NCI-H2196 (cell line): ENCODE measurements at regions not wholly inside any gene's neighbourhood (a gene's known extent, or its start where the extent isn't known, plus 50 kb on each side); places are given as distances from the start of the nearest gene placed in this dataset.
"Not testable (repeated sequence)": the region's sequence is repeated elsewhere in the genome, so short reads cannot be mapped to it uniquely, and the experiment has no call there.

Experiments used
- DNase-seq: peaks from one replicate; lab custom pipeline; 2025; ENCODE audit not compliant: unreplicated experiment; lab: John Stamatoyannopoulos, UW

GRCh38 chr2:58721912-58722591 lies 480.9 kb upstream of the FANCL start:
- no peak for DNase-seq

- DNase-seq: no peak
These were observed 479.9 kb upstream of the FANCL start for GRCh38 chr2:58720770-58721697.

- DNase-seq: no peak
These were observed 479.1 kb upstream of the FANCL start for GRCh38 chr2:58720033-58720769.

- DNase-seq: no peak
These were observed 474.2 kb upstream of the FANCL start for GRCh38 chr2:58715344-58715743.

GRCh38 chr2:58714238-58714637 lies 473.1 kb upstream of the FANCL start:
- DNase-seq: no peak

- DNase-seq: no peak
These were observed 469.7 kb upstream of the FANCL start for GRCh38 chr2:58710795-58711279.

GRCh38 chr2:58709687-58710354 lies 468.7 kb upstream of the FANCL start:
- no peak for DNase-seq

GRCh38 chr2:58709274-58709673 lies 468.1 kb upstream of the FANCL start:
- no peak for DNase-seq

- no peak for DNase-seq
These were observed 467.4 kb upstream of the FANCL start for GRCh38 chr2:58708565-58708964.

- DNase-seq: no peak
These were observed 461.3 kb upstream of the FANCL start for GRCh38 chr2:58702302-58702885.

GRCh38 chr2:58701688-58702301 lies 460.7 kb upstream of the FANCL start:
- DNase-seq: no peak

GRCh38 chr2:58700591-58700990 lies 459.5 kb upstream of the FANCL start:
- no peak for DNase-seq

GRCh38 chr2:58699411-58699810 lies 458.3 kb upstream of the FANCL start:
- DNase-seq: no peak

- DNase-seq: no peak
These were observed 457.5 kb upstream of the FANCL start for GRCh38 chr2:58698620-58699019.

- not testable (repeated sequence) for DNase-seq
These were observed 453.0 kb upstream of the FANCL start for GRCh38 chr2:58694114-58694513.

GRCh38 chr2:58691041-58691440 lies 449.9 kb upstream of the FANCL start:
- DNase-seq: not testable (repeated sequence)

- DNase-seq: no peak
These were observed 447.7 kb upstream of the FANCL start for GRCh38 chr2:58688813-58689212.

- DNase-seq: no peak
These were observed 445.7 kb upstream of the FANCL start for GRCh38 chr2:58686776-58687175.

- DNase-seq: no peak
These were observed 439.7 kb upstream of the FANCL start for GRCh38 chr2:58680755-58681310.

- no peak for DNase-seq
These were observed 436.6 kb upstream of the FANCL start for GRCh38 chr2:58677748-58678147.
